GM12874 (cell line): ENCODE measurements at regions not wholly inside any gene's neighbourhood (a gene's known extent, or its start where the extent isn't known, plus 50 kb on each side); places are given as distances from the start of the nearest gene placed in this dataset.

ENCODE experiments used
- CTCF ChIP-seq: IDR thresholded peaks from 2 replicates; pipeline ENCODE4 v1.5.1; 2011; ENCODE audit warnings: low read depth, mild to moderate bottlenecking, control low read depth, low read length, moderate library complexity; ENCODE audit not compliant: insufficient read depth

DNA sequence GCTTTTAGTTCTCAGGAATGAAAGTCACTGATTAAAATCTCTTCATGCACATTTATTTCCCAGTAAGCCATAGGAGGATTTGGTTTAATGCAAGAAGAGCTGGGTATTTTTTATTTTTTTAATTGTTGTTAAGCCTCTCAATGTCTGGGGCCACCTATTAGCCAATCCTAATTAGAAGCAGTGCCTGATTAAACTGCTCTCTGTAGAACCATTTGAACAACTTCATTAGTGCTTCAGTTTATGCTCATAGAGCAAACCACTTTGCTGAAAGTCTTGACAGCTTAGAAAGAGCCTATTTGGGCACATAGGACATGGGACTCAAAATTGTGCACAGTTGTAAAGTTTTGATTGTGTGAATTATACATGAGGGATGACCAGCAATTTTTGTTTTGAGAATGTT lies 548.9 kb downstream of the FRK start:
- TF ChIP-seq CTCF = no peak

DNA sequence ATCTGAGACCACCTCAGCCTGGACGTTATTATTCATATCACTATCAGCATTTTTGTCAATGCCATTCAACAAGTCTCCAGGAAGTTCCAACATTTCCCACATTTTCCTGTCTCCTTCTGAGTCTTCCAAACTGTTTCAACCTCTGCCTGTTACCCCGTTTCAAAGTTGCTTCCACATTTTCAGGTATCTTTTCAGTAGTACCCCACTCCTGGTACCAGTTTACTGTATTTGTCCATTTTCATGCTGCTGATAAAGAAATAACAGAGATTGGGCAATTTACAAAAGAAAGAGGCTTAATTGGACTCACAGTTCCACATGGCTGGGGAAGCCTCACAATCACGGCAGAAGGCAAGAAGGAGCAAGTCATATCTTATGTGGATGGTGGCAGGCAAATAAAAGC lies 565.5 kb downstream of the FRK start:
- no peak for TF ChIP-seq CTCF

DNA sequence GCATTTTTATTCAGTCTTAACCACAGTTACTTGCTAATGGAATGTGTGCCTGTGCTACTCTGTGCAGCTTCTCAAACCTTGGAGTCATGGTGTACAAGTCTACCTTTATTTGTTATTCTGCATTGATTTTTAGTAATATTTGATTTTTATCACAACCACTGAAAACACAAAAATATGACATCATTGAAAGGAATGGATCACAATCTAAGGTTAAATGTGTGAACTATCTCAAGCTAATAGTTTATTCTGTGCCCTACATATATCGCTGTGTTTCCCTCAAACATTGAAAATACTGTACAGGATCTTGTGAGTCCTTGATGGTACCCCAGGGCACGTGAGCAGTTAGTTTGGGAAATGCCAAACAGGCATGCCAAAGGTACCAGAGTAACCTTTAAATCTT lies 573.4 kb downstream of the FRK start:
- TF ChIP-seq CTCF = no peak

DNA sequence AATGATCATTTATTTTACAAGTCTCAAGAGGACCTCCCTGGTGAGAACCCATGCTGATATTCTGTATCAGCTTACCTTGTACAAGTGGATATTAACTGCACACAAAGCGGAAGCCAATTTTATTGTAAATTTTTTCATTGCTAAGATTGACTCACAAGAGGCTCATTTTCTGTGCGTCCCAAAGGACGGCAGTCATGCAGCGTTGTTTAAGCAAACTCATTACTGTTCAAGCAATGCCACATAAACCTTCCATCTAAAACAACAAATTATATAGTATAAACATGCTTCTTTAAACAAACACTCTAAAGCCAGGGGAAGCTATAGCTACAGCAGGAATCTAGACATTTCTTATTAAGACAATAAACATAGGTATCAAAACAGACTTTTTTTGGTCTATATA lies 575.3 kb downstream of the FRK start:
- TF ChIP-seq CTCF = no peak

DNA sequence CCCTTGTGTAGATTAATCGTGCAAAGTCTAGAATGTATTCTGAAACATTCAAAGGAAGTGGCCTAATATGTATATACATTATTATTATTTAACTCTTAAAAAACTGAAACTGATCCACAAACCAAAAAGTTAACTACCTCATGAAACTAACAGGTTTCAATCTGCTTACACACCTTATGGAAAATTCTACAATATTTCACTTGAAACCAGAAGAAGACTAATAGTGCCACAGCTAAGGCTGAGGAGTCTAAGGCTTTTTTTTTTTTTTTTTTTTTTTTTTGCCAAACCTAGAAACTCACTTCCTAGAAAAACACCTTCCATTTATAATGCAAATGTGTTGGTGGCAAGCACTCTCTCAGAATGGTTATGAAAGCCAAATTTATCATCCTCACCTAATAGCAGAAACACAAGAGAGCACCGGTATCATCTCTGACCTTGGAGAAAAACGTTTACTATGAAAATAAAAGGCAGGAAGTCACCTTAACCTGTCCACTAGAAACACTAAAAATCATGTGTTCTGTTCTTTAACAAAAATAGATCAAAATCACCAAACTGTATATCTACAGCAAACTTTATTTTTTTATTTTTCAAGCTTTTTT lies 586.1 kb downstream of the FRK start:
- no peak for TF ChIP-seq CTCF

GRCh38 chr6:115468272-115469005 lies 592.3 kb downstream of the FRK start:
- TF ChIP-seq CTCF = no peak

GRCh38 chr6:115467726-115468125 lies 593.0 kb downstream of the FRK start:
- no peak for TF ChIP-seq CTCF
